SK-N-SH (cell line): ENCODE measurements at regions not wholly inside any gene's neighbourhood (a gene's known extent, or its start where the extent isn't known, plus 50 kb on each side); places are given as distances from the start of the nearest gene placed in this dataset.

Experiments used
- POLR2AphosphoS5 ChIP-seq: IDR thresholded peaks from 2 replicates; pipeline ENCODE4 v1.6.1; 2012; ENCODE audit warnings: low read depth, low read length
- TAF1 ChIP-seq: IDR thresholded peaks from 2 replicates; pipeline ENCODE4 v1.6.1; 2012; ENCODE audit warnings: low read depth, mild to moderate bottlenecking, low read length, moderate library complexity, borderline replicate concordance

DNA sequence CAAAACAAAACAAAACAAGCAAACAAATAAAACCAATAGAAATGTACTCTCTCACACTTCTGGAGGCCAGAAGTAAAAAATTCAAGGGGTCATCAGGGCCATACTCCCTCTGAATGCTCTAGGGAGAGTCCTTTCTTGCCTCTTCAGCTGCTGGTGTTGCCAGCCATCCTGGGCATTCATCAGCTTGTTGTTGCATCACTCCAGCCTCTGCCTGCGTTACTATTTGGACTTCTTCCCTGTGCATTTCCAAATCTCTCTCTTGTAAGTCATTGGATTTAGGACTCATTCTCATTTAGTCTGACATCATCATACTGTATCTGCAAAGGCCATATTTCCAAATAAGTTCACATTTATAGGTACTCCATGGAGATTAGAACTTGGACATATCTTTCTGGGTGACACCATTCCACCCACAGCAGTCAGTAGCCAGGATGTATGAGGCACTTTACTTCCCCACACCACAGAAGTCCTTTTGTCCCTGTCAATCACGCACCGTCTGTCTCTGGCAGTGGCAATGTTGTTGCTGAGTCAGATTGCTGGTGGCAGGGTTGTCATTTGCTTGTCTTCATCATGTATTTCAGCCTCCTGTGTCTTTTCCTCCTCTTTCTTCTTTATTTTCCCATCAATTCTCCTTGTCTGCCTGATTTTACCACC is 151.0 kb upstream of the KCNJ6 start:
- TF ChIP-seq POLR2AphosphoS5 (no peak), TAF1 (no peak)
